ENCODE measurements at regions not wholly inside any gene's neighbourhood (a gene's known extent, or its start where the extent isn't known, plus 50 kb on each side); places are given as distances from the start of the nearest gene placed in this dataset.

DNA sequence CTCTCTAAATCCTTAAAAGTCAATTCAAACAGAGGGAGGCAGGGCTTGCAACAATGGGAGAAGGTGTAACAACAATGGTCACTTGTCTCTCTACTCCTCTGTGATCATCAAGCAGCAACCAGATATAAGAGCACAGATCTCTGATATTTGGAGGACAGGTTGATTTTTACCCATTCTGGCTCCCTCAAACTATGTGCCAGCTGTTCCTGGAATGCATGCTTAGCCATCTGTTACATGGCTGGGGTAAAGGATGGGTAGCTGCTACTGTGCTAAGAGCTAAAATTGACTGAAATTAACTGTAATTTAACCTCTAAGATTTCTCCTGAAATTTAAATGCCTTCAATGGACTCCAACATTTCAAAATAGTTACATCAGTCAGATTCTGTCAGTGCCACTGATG lies 1459.9 kb downstream of the PCDH7 start:
- Histone ChIP-seq H4K20me1 (ENCODE audit: low read length) (no peaks in the 10 kb centered on the region), H3K36me3 (ENCODE audit: low read depth, low read length) (no peaks in the 10 kb centered on the region), H3K9me2 (replicated peaks; ENCODE audit: low read length) (no peaks in the 10 kb centered on the region), H3F3A (ENCODE audit: low read length, unreplicated experiment) (no peaks in the 10 kb centered on the region), H3K27ac (ENCODE audit: low read length) (no peak overlapping the region), H3K9ac (ENCODE audit: low read length) (no peak overlapping the region), H3K79me2 (ENCODE audit: low read length) (no peaks in the 10 kb centered on the region), H3K27me3 (ENCODE audit: low read length) (no peaks in the 10 kb centered on the region), H3K4me2 (ENCODE audit: low read length) (no peak overlapping the region), H3K4me3 (ENCODE audit: low read length) (no peak overlapping the region), H3K4me1 (ENCODE audit: insufficient read depth, low read length) (no peaks in the 10 kb centered on the region), H3K9me3 (ENCODE audit: low read length) (no peaks in the 10 kb centered on the region), H2AFZ (ENCODE audit: low read length) (no peak overlapping the region)
- DNase-seq = no peak
- CTCF ChIA-PET = no interaction called here
- ATAC-seq = no peak
- TF ChIP-seq EZH2 (IDR thresholded peaks at IDR 0.05; ENCODE audit: low read length, unreplicated experiment) = no peak
- BruUV-seq (replicated peaks) = no TSS peak
- POLR2A ChIA-PET (ENCODE audit: unreplicated experiment) = no interaction called here
- intact Hi-C loops (cut with micrococcal nuclease) = no loop called here

GRCh38 chr4:32184186-32184585 lies 1464.0 kb downstream of the PCDH7 start:
- Histone ChIP-seq H3K36me3 (ENCODE audit: low read depth, low read length) (no peaks in the 10 kb centered on the region), H2AFZ (ENCODE audit: low read length) (no peak overlapping the region)
- ATAC-seq = no peak

GRCh38 chr4:32189130-32189529 lies 1469.0 kb downstream of the PCDH7 start:
- Histone ChIP-seq H3K27ac (ENCODE audit: low read length) (no peak overlapping the region), H4K20me1 (ENCODE audit: low read length) (no peaks in the 10 kb centered on the region), H3K79me2 (ENCODE audit: low read length) (no peaks in the 10 kb centered on the region), H3K4me2 (ENCODE audit: low read length) (no peak overlapping the region), H3K4me1 (ENCODE audit: insufficient read depth, low read length) (no peaks in the 10 kb centered on the region), H3K4me3 (ENCODE audit: low read length) (no peak overlapping the region), H3K9ac (ENCODE audit: low read length) (no peak overlapping the region), H3K9me3 (ENCODE audit: low read length) (no peaks in the 10 kb centered on the region), H2AFZ (ENCODE audit: low read length) (no peak overlapping the region), H3K27me3 (ENCODE audit: low read length) (no peaks in the 10 kb centered on the region), H3K9me2 (replicated peaks; ENCODE audit: low read length) (no peaks in the 10 kb centered on the region), H3K36me3 (ENCODE audit: low read depth, low read length) (no peaks in the 10 kb centered on the region), H3F3A (ENCODE audit: low read length, unreplicated experiment) (no peaks in the 10 kb centered on the region)
- intact Hi-C loops (cut with micrococcal nuclease) = no loop called here
- TF ChIP-seq, protein P1, sequence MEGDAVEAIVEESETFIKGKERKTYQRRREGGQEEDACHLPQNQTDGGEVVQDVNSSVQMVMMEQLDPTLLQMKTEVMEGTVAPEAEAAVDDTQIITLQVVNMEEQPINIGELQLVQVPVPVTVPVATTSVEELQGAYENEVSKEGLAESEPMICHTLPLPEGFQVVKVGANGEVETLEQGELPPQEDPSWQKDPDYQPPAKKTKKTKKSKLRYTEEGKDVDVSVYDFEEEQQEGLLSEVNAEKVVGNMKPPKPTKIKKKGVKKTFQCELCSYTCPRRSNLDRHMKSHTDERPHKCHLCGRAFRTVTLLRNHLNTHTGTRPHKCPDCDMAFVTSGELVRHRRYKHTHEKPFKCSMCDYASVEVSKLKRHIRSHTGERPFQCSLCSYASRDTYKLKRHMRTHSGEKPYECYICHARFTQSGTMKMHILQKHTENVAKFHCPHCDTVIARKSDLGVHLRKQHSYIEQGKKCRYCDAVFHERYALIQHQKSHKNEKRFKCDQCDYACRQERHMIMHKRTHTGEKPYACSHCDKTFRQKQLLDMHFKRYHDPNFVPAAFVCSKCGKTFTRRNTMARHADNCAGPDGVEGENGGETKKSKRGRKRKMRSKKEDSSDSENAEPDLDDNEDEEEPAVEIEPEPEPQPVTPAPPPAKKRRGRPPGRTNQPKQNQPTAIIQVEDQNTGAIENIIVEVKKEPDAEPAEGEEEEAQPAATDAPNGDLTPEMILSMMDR (conservative IDR thresholded peaks at IDR 0.05; ENCODE audit: low read depth, low read length) = no peak
- no peak for TF ChIP-seq EZH2 (IDR thresholded peaks at IDR 0.05; ENCODE audit: low read length, unreplicated experiment)
- TF ChIP-seq EZH2phosphoT487 (IDR thresholded peaks at IDR 0.05; ENCODE audit: borderline replicate concordance, low read length) = no peak
- POLR2A ChIA-PET (ENCODE audit: unreplicated experiment) = no interaction called here
- ATAC-seq (no peak), DNase-seq (no peak)
- no TSS peak for BruUV-seq (replicated peaks)
- CTCF ChIA-PET = no interaction called here

More at GRCh38 chr4:32184186-32184585, 1464.0 kb downstream of the PCDH7 start:
- Histone ChIP-seq H3K4me1 (ENCODE audit: insufficient read depth, low read length) (no peaks in the 10 kb centered on the region), H3F3A (ENCODE audit: low read length, unreplicated experiment) (no peaks in the 10 kb centered on the region), H3K4me2 (ENCODE audit: low read length) (no peak overlapping the region), H3K9me2 (replicated peaks; ENCODE audit: low read length) (no peaks in the 10 kb centered on the region), H4K20me1 (ENCODE audit: low read length) (no peaks in the 10 kb centered on the region), H3K9me3 (ENCODE audit: low read length) (no peaks in the 10 kb centered on the region), H3K79me2 (ENCODE audit: low read length) (no peaks in the 10 kb centered on the region), H3K27ac (ENCODE audit: low read length) (no peak overlapping the region), H3K4me3 (ENCODE audit: low read length) (no peak overlapping the region), H3K9ac (ENCODE audit: low read length) (no peak overlapping the region), H3K27me3 (ENCODE audit: low read length) (no peaks in the 10 kb centered on the region)
- TF ChIP-seq EZH2 (IDR thresholded peaks at IDR 0.05; ENCODE audit: low read length, unreplicated experiment) = no peak
- TF ChIP-seq, protein P1 (conservative IDR thresholded peaks at IDR 0.05; ENCODE audit: low read depth, low read length) = no peak
- no peak for TF ChIP-seq EZH2phosphoT487 (IDR thresholded peaks at IDR 0.05; ENCODE audit: borderline replicate concordance, low read length)
- CTCF ChIA-PET = no interaction called here
- intact Hi-C loops (cut with micrococcal nuclease) = no loop called here
- POLR2A ChIA-PET (ENCODE audit: unreplicated experiment) = no interaction called here
- BruUV-seq (replicated peaks) = no TSS peak
- DNase-seq = no peak
